Activated B cell treated with CpG ODN at 0.5 μM for 24 hours (primary cell): ENCODE measurements at regions not wholly inside any gene's neighbourhood (a gene's known extent, or its start where the extent isn't known, plus 50 kb on each side); places are given as distances from the start of the nearest gene placed in this dataset.

Experiments used
- ATAC-seq: fragments of 200-7000 bp; cut with Tn5 transposase; one replicate; pipeline ENCODE4 v1.10.0; 2021; ENCODE audit warnings: low read depth, mild to moderate bottlenecking, moderate library complexity
- CTCF ChIA-PET: fragments of 350-600 bp; sonication (Branson Sonifier 250); formaldehyde crosslinking; loops from one replicate; lab custom pipeline; 2021; ENCODE audit warnings: antibody characterized with exemption; lab: Charles Lee
- POLR2A ChIA-PET: fragments of 350-600 bp; sonication (Branson Sonifier 250); formaldehyde crosslinking; loops from one replicate; lab custom pipeline; 2021; ENCODE audit warnings: antibody characterized with exemption; lab: Charles Lee
- DNase-seq: peaks from one replicate; pipeline ENCODE4 v3.0.0; 2022
- H3K27ac Mint-ChIP-seq: one replicate; pipeline ENCODE4 v1.8.0; 2020; ENCODE audit warnings: mixed read lengths
- H3K27me3 Mint-ChIP-seq: one replicate; pipeline ENCODE4 v1.8.0; 2021; ENCODE audit warnings: mixed read lengths
- H3K36me3 Mint-ChIP-seq: one replicate; pipeline ENCODE4 v1.8.0; 2021; ENCODE audit warnings: low read depth, mixed read lengths
- H3K4me1 Mint-ChIP-seq: one replicate; pipeline ENCODE4 v1.8.0; 2021; ENCODE audit warnings: mixed read lengths
- H3K4me3 Mint-ChIP-seq: one replicate; pipeline ENCODE4 v1.8.0; 2020; ENCODE audit warnings: mild to moderate bottlenecking, mixed read lengths
- H3K9me3 Mint-ChIP-seq: one replicate; pipeline ENCODE4 v1.8.0; 2020; ENCODE audit warnings: mixed read lengths
- CTCF ChIP-seq: fragments of 200-600 bp; IDR thresholded peaks from one replicate; pipeline ENCODE4 v1.8.0; 2022; ENCODE audit warnings: antibody characterized with exemption, mild to moderate bottlenecking
- intact Hi-C: fragments of 100-400 bp; cut with micrococcal nuclease; formaldehyde crosslinking; loops from one replicate; pipeline ENCODE4 v1.15.1; 2024

- H3K27me3 Mint-ChIP-seq: no peaks in the 10 kb centered on the region
- CTCF ChIA-PET: no interaction called here
- POLR2A ChIA-PET: interaction anchor here (0.8 to 2.2 kb wide), 2 partner anchors 80 to 180 kb away, joined by 3 to 9 read pairs; partner anchors contain the start of gene JUN
- H3K4me3 Mint-ChIP-seq: no peak overlapping the region
- intact Hi-C loops: no loop called here
- H3K4me1 Mint-ChIP-seq: peaks cover 59% of the 10 kb centered on the region
- DNase-seq: no peak
- no peaks in the 10 kb centered on the region for H3K36me3 Mint-ChIP-seq
- H3K9me3 Mint-ChIP-seq: no peaks in the 10 kb centered on the region
- no peak overlapping the region for H3K27ac Mint-ChIP-seq
- TF ChIP-seq CTCF: no peak
- no peak for ATAC-seq
Observed at GRCh38 chr1:58964428-58964827, 180.6 kb upstream of the JUN start.

- no peaks in the 10 kb centered on the region for H3K27me3 Mint-ChIP-seq
- ChIA-PET POLR2A (interaction anchor here (0.8 to 2.2 kb wide), 2 partner anchors 79 to 181 kb away, joined by 3 to 9 read pairs; partner anchors contain the start of gene JUN), CTCF (no interaction called here)
- H3K27ac Mint-ChIP-seq: peak overlapping the region; percentile 18
- DNase-seq: no peak
- H3K36me3 Mint-ChIP-seq: no peaks in the 10 kb centered on the region
- no peaks in the 10 kb centered on the region for H3K9me3 Mint-ChIP-seq
- peaks cover 60% of the 10 kb centered on the region for H3K4me1 Mint-ChIP-seq
- no peak for ATAC-seq
- no peak overlapping the region for H3K4me3 Mint-ChIP-seq
- intact Hi-C loops: loop anchor here (5.0 kb wide), 1 partner anchor 43 kb away; no protein-coding TSS in a partner anchor
- TF ChIP-seq CTCF: no peak
Observed at GRCh38 chr1:58964880-58965279, 181.0 kb upstream of the JUN start.

GRCh38 chr1:58966103-58966916 lies 182.5 kb upstream of the JUN start:
- ChIA-PET POLR2A (interaction anchor here (2.2 to 3.3 kb wide), 2 partner anchors 24 to 182 kb away, joined by 9 to 24 read pairs; partner anchors contain the start of gene JUN), CTCF (no interaction called here)
- ATAC-seq (no peak), DNase-seq (no peak)
- intact Hi-C loops: loop anchor here (5.0 kb wide), 1 partner anchor 44 kb away; no protein-coding TSS in a partner anchor
- Mint-ChIP-seq H3K27me3 (no peaks in the 10 kb centered on the region), H3K36me3 (no peaks in the 10 kb centered on the region), H3K4me1 (peaks cover 66% of the 10 kb centered on the region), H3K9me3 (no peaks in the 10 kb centered on the region), H3K27ac (peak overlapping the region; percentile 80), H3K4me3 (peak overlapping the region; percentile 39)
- TF ChIP-seq CTCF: no peak

GRCh38 chr1:58966917-58967740 lies 183.3 kb upstream of the JUN start:
- Mint-ChIP-seq H3K4me3 (no peak overlapping the region), H3K36me3 (no peaks in the 10 kb centered on the region), H3K9me3 (no peaks in the 10 kb centered on the region), H3K27me3 (no peaks in the 10 kb centered on the region), H3K4me1 (peaks cover 68% of the 10 kb centered on the region), H3K27ac (peak overlapping the region; percentile 80)
- intact Hi-C loops: loop anchor here (5.0 kb wide), 1 partner anchor 45 kb away; no protein-coding TSS in a partner anchor
- no peak for ATAC-seq
- ChIA-PET CTCF (no interaction called here), POLR2A (interaction anchor here (1.1 to 4.0 kb wide), 3 partner anchors 25 to 183 kb away, joined by 4 to 29 read pairs (median 24); partner anchors contain the start of gene JUN)
- DNase-seq: no peak
- no peak for TF ChIP-seq CTCF
